Trophoblast cell (in vitro differentiated cells and primary cell): ENCODE measurements at regions not wholly inside any gene's neighbourhood (a gene's known extent, or its start where the extent isn't known, plus 50 kb on each side); places are given as distances from the start of the nearest gene placed in this dataset.
"Not testable (repeated sequence)": the region's sequence is repeated elsewhere in the genome, so short reads cannot be mapped to it uniquely, and the experiment has no call there.

ENCODE experiments used
- DNase-seq, 2 donors: peaks; one replicate each; pipeline ENCODE4 v3.0.0-alpha.2; 2016
- H2AFZ ChIP-seq: 2 replicates; pipeline ENCODE4 v1.6.1; 2013; ENCODE audit warnings: low read length, moderate library complexity, mild to moderate bottlenecking; ENCODE audit not compliant: insufficient read depth, poor library complexity
- H2AK5ac ChIP-seq: 2 replicates; pipeline ENCODE4 v1.6.1; 2013; ENCODE audit warnings: mild to moderate bottlenecking, low read length
- H2BK120ac ChIP-seq: 2 replicates; pipeline ENCODE4 v1.6.1; 2013; ENCODE audit warnings: low read length, mild to moderate bottlenecking, moderate library complexity; ENCODE audit not compliant: insufficient read depth, poor library complexity
- H2BK12ac ChIP-seq: 2 replicates; pipeline ENCODE4 v1.6.1; 2013; ENCODE audit warnings: mild to moderate bottlenecking, low read length, moderate library complexity
- H2BK5ac ChIP-seq: 2 replicates; pipeline ENCODE4 v1.6.1; 2013; ENCODE audit warnings: low read length, low read depth, moderate library complexity, mild to moderate bottlenecking; ENCODE audit not compliant: poor library complexity
- H3K14ac ChIP-seq: 2 replicates; pipeline ENCODE4 v1.6.1; 2013; ENCODE audit warnings: mild to moderate bottlenecking, low read length
- H3K18ac ChIP-seq: 2 replicates; pipeline ENCODE4 v1.6.1; 2013; ENCODE audit warnings: mild to moderate bottlenecking, low read length
- H3K23ac ChIP-seq: 2 replicates; pipeline ENCODE4 v1.6.1; 2013; ENCODE audit warnings: low read length
- H3K27ac ChIP-seq: 2 replicates; pipeline ENCODE4 v1.5.1; 2013; ENCODE audit warnings: low read depth, mild to moderate bottlenecking, inconsistent platforms, low read length, moderate library complexity
- H3K27me3 ChIP-seq: 2 replicates; pipeline ENCODE4 v1.6.1; 2013; ENCODE audit warnings: inconsistent platforms, mild to moderate bottlenecking, low read length, moderate library complexity; ENCODE audit not compliant: insufficient read depth
- H3K36me3 ChIP-seq, 2 experiments: 1 replicate in 1 of 2; 2 replicates in 1 of 2; pipeline ENCODE4 v1.6.1; 2013; ENCODE audit warnings: low read length in 2 of 2, mild to moderate bottlenecking in 2 of 2, moderate library complexity in 1 of 2; ENCODE audit not compliant: insufficient read depth in 2 of 2, control insufficient read depth in 1 of 2
- H3K4ac ChIP-seq: 2 replicates; pipeline ENCODE4 v1.6.1; 2013; ENCODE audit warnings: low read depth, mild to moderate bottlenecking, low read length, moderate library complexity
- H3K4me1 ChIP-seq, 2 experiments: 1 replicate in 1 of 2; 2 replicates in 1 of 2; pipeline ENCODE4 v1.6.1; 2013; ENCODE audit warnings: low read length in 2 of 2, mild to moderate bottlenecking in 2 of 2, moderate library complexity in 1 of 2; ENCODE audit not compliant: insufficient read depth in 2 of 2, control insufficient read depth in 1 of 2
- H3K4me2 ChIP-seq: 2 replicates; pipeline ENCODE4 v1.6.1; 2013; ENCODE audit warnings: inconsistent platforms, mild to moderate bottlenecking, low read length, moderate library complexity
- H3K4me3 ChIP-seq: 2 replicates; pipeline ENCODE4 v1.5.1; 2013; ENCODE audit warnings: mild to moderate bottlenecking, low read depth, low read length, inconsistent platforms
- H3K79me1 ChIP-seq: one replicate; pipeline ENCODE4 v1.6.1; 2013; ENCODE audit warnings: low read length
- H3K79me2 ChIP-seq: 2 replicates; pipeline ENCODE4 v1.6.1; 2013; ENCODE audit warnings: low read length, mild to moderate bottlenecking; ENCODE audit not compliant: control insufficient read depth, insufficient read depth, poor library complexity
- H3K9ac ChIP-seq: 2 replicates; pipeline ENCODE4 v1.6.1; 2013; ENCODE audit warnings: mild to moderate bottlenecking, low read length
- H3K9me3 ChIP-seq: 2 replicates; pipeline ENCODE4 v1.6.1; 2013; ENCODE audit warnings: low read depth, mild to moderate bottlenecking, control low read depth, inconsistent platforms, low read length; ENCODE audit not compliant: insufficient read depth
- H4K12ac ChIP-seq: 2 replicates; pipeline ENCODE4 v1.6.1; 2013; ENCODE audit warnings: low read depth, mild to moderate bottlenecking, low read length, moderate library complexity
- H4K8ac ChIP-seq: 2 replicates; pipeline ENCODE4 v1.6.1; 2013; ENCODE audit warnings: low read depth, mild to moderate bottlenecking, low read length, moderate library complexity
- H4K91ac ChIP-seq: one replicate; pipeline ENCODE4 v1.6.1; 2013; ENCODE audit warnings: low read depth, mild to moderate bottlenecking, low read length, moderate library complexity
- WGBS: extraction: QIAGEN DNeasy Blood & Tissue Kit; methylation state at CpG from one replicate; pipeline ENCODE4 v1.1.7; 2013; ENCODE audit warnings: missing lambda C conversion rate; ENCODE audit not compliant: insufficient read length, insufficient coverage; ENCODE audit errors: extremely low coverage; 5-methylcytosine and 5-hydroxymethylcytosine counted together

GRCh38 chr7:131625345-131625744 is 68.9 kb upstream of the PODXL start:
- not testable (repeated sequence) for H2AFZ ChIP-seq, H2BK12ac ChIP-seq, H4K12ac ChIP-seq, H3K9ac ChIP-seq, H3K23ac ChIP-seq, H3K36me3 ChIP-seq, H2BK120ac ChIP-seq, H4K8ac ChIP-seq, H2AK5ac ChIP-seq, H3K18ac ChIP-seq, H3K27me3 ChIP-seq, H3K79me2 ChIP-seq, DNase-seq, H3K14ac ChIP-seq, H3K9me3 ChIP-seq, H3K4ac ChIP-seq, H3K4me3 ChIP-seq
- Histone ChIP-seq H3K4me1 (peaks cover 33 to 48% of the 10 kb centered on the region in 2 experiments), H3K79me1 (peaks cover 35% of the 10 kb centered on the region), H4K91ac (peak overlapping the region; percentile 73), H3K4me2 (peak overlapping the region; percentile 20), H3K27ac (peak overlapping the region; percentile 69), H2BK5ac (peak overlapping the region; percentile 18)
- WGBS = no CpG with 5 or more reads among the region's 9 CpGs

- Histone ChIP-seq H3K79me2 (no peaks in the 10 kb centered on the region), H4K91ac (peak overlapping the region; percentile 73), H3K9ac (no peak overlapping the region), H4K12ac (no peak overlapping the region), H3K9me3 (peaks cover 2% of the 10 kb centered on the region), H2BK5ac (no peak overlapping the region), H2AK5ac (peak overlapping the region; percentile 26), H3K14ac (peak overlapping the region; percentile 50), H3K36me3 (no peaks in the 10 kb centered on the region), H3K4me1 (peaks cover 33 to 48% of the 10 kb centered on the region in 2 experiments), H4K8ac (no peak overlapping the region), H2AFZ (no peak overlapping the region), H3K27ac (no peak overlapping the region), H3K4me2 (no peak overlapping the region), H3K4ac (no peak overlapping the region), H2BK12ac (peak overlapping the region; percentile 58), H3K27me3 (no peaks in the 10 kb centered on the region), H3K23ac (no peak overlapping the region), H3K18ac (peak overlapping the region; percentile 5), H3K4me3 (no peak overlapping the region), H2BK120ac (peak overlapping the region; percentile 33), H3K79me1 (peaks cover 33% of the 10 kb centered on the region)
- WGBS = no CpG with 5 or more reads among the region's 7 CpGs
- no peak for DNase-seq
These were observed 68.1 kb upstream of the PODXL start for GRCh38 chr7:131624536-131624935.

GRCh38 chr7:131623154-131623553 is 66.7 kb upstream of the PODXL start:
- H3K14ac ChIP-seq = peak overlapping the region; percentile 24
- H3K4me1 ChIP-seq = peaks cover 26 to 42% of the 10 kb centered on the region in 2 experiments
- H3K9ac ChIP-seq = no peak overlapping the region
- H2AFZ ChIP-seq = no peak overlapping the region
- no CpG with 5 or more reads among the region's 10 CpGs for WGBS
- peak overlapping the region; percentile 45 for H4K91ac ChIP-seq
- no peak overlapping the region for H3K27ac ChIP-seq
- no peaks in the 10 kb centered on the region for H3K36me3 ChIP-seq
- no peak overlapping the region for H2AK5ac ChIP-seq
- peaks cover 26% of the 10 kb centered on the region for H3K79me1 ChIP-seq
- H3K9me3 ChIP-seq = peaks cover 2% of the 10 kb centered on the region
- peak overlapping the region; percentile 64 for H2BK120ac ChIP-seq
- no peaks in the 10 kb centered on the region for H3K27me3 ChIP-seq
- no peak overlapping the region for H3K4me2 ChIP-seq
- no peak overlapping the region for H3K4ac ChIP-seq
- no peak overlapping the region for H4K12ac ChIP-seq
- no peak overlapping the region for H3K18ac ChIP-seq
- H2BK12ac ChIP-seq = peak overlapping the region; percentile 78
- no peak overlapping the region for H3K23ac ChIP-seq
- H4K8ac ChIP-seq = no peak overlapping the region
- H2BK5ac ChIP-seq = no peak overlapping the region
- no peaks in the 10 kb centered on the region for H3K79me2 ChIP-seq
- DNase-seq = no peak
- no peak overlapping the region for H3K4me3 ChIP-seq

GRCh38 chr7:131621652-131622051 is 65.2 kb upstream of the PODXL start:
- Histone ChIP-seq H4K12ac (no peak overlapping the region), H2BK12ac (no peak overlapping the region), H3K4me3 (no peak overlapping the region), H2BK120ac (no peak overlapping the region), H3K36me3 (no peaks in the 10 kb centered on the region), H3K4me2 (no peak overlapping the region), H3K27ac (no peak overlapping the region), H3K79me2 (no peaks in the 10 kb centered on the region), H4K91ac (no peak overlapping the region), H3K14ac (no peak overlapping the region), H2BK5ac (no peak overlapping the region), H3K9ac (no peak overlapping the region), H2AK5ac (no peak overlapping the region), H4K8ac (no peak overlapping the region), H3K23ac (no peak overlapping the region), H3K4me1 (peaks cover 24 to 42% of the 10 kb centered on the region in 2 experiments), H3K18ac (no peak overlapping the region), H3K79me1 (peaks cover 21% of the 10 kb centered on the region), H3K27me3 (no peaks in the 10 kb centered on the region), H3K4ac (no peak overlapping the region), H2AFZ (no peak overlapping the region), H3K9me3 (peaks cover 2% of the 10 kb centered on the region)
- no CpG with 5 or more reads among the region's 2 CpGs for WGBS
- DNase-seq = no peak
